ENCODE measurements at regions not wholly inside any gene's neighbourhood (a gene's known extent, or its start where the extent isn't known, plus 50 kb on each side); places are given as distances from the start of the nearest gene placed in this dataset.

GRCh38 chr5:155616779-155617392, 603.3 kb downstream of the KIF4B start:
- TF ChIP-seq CTCF (IDR thresholded peaks at IDR 0.05) (peak in 2 of 3 donors; percentile 32 to 39), POLR2AphosphoS5 (IDR thresholded peaks at IDR 0.05) (no peak)
